ENCODE measurements at regions not wholly inside any gene's neighbourhood (a gene's known extent, or its start where the extent isn't known, plus 50 kb on each side); places are given as distances from the start of the nearest gene placed in this dataset.

GRCh38 chr10:20957744-20958143 lies 60.6 kb upstream of the NEBL start:
- Histone ChIP-seq H3K36me3 (ENCODE audit: control insufficient read depth, insufficient read depth, low read length) (no peaks in the 10 kb centered on the region; the same call in 1 of the 2 replicates), H3K27me3 (ENCODE audit: control insufficient read depth, insufficient read depth, low read length) (no peaks in the 10 kb centered on the region), H3K4me3 (ENCODE audit: low read depth in 2 of 2, low read length in 2 of 2) (no peak overlapping the region), H3K4me1 (ENCODE audit: control insufficient read depth, insufficient read depth, low read length) (no peaks in the 10 kb centered on the region; the same call in 1 of the 2 replicates), H3K9me3 (ENCODE audit: control insufficient read depth, insufficient read depth, low read depth, low read length) (no peaks in the 10 kb centered on the region), H3K27ac (ENCODE audit: low read length) (no peak overlapping the region)
- no peak for TF ChIP-seq CTCF (IDR thresholded peaks at IDR 0.05)
- TF ChIP-seq SIN3A (IDR thresholded peaks at IDR 0.05; ENCODE audit: borderline replicate concordance, insufficient read depth, low read depth, low read length): no peak
- intact Hi-C loops (cut with micrococcal nuclease; ENCODE audit: unreplicated experiment): no loop called here
- ATAC-seq: no peak
- in situ Hi-C loops (cut with HindIII; ENCODE audit: low pct_unique_long_range_greater_than_20kb, low sequenced_read_pairs): no loop called here
- no TSS peak for BruUV-seq (replicated peaks)
- DNase-seq (ENCODE audit: low read depth, low spot score): no peak
- POLR2A ChIA-PET: no interaction called here
- CTCF ChIA-PET: no interaction called here

- TF ChIP-seq REST (IDR thresholded peaks at IDR 0.05; ENCODE audit: insufficient read depth in 1 of 2, low read depth in 2 of 2, low read length in 1 of 2) (no peak), POLR2AphosphoS5 (IDR thresholded peaks at IDR 0.05; ENCODE audit: low read depth, low read length) (no peak), CTCF (IDR thresholded peaks at IDR 0.05) (no peak), TCF7L2 (IDR thresholded peaks at IDR 0.05; ENCODE audit: low read depth, low read length) (no peak), SIN3A (IDR thresholded peaks at IDR 0.05; ENCODE audit: borderline replicate concordance, insufficient read depth, low read depth, low read length) (no peak)
- H3K9me3 ChIP-seq (ENCODE audit: control insufficient read depth, insufficient read depth, low read depth, low read length): no peaks in the 10 kb centered on the region
- DNase-seq (ENCODE audit: low read depth, low spot score) (no peak), ATAC-seq (no peak)
- in situ Hi-C loops (cut with HindIII; ENCODE audit: low pct_unique_long_range_greater_than_20kb, low sequenced_read_pairs): no loop called here
- BruUV-seq (replicated peaks): no TSS peak
- no peaks in the 10 kb centered on the region for H3K4me1 ChIP-seq (ENCODE audit: control insufficient read depth, insufficient read depth, low read length)
- H3K36me3 ChIP-seq (ENCODE audit: control insufficient read depth, insufficient read depth, low read length): no peaks in the 10 kb centered on the region; the same call in 1 of the 2 replicates
- POLR2A ChIA-PET: no interaction called here
- H3K27ac ChIP-seq (ENCODE audit: low read length): no peak overlapping the region
- H3K27me3 ChIP-seq (ENCODE audit: control insufficient read depth, insufficient read depth, low read length): no peaks in the 10 kb centered on the region
- intact Hi-C loops (cut with micrococcal nuclease; ENCODE audit: unreplicated experiment): no loop called here
- CTCF ChIA-PET: no interaction called here
- no peak overlapping the region for H3K4me3 ChIP-seq (ENCODE audit: low read depth in 2 of 2, low read length in 2 of 2)
Observed at GRCh38 chr10:20956843-20957242, 59.7 kb upstream of the NEBL start.
